Ureter (tissue), 1 donor: ENCODE measurements at regions not wholly inside any gene's neighbourhood (a gene's known extent, or its start where the extent isn't known, plus 50 kb on each side); places are given as distances from the start of the nearest gene placed in this dataset.

Experiments
- DNase-seq: peaks from one replicate; pipeline ENCODE4 v3.0.0-alpha.2; 2020; ENCODE audit warnings: low spot score
- donor health status: DM: yes; HTN: yes; CAD: no.

GRCh38 chr3:71998995-71999673, 214.2 kb upstream of the PROK2 start:
- no peak for DNase-seq

GRCh38 chr3:71997066-71997653, 212.2 kb upstream of the PROK2 start:
- no peak for DNase-seq

GRCh38 chr3:71994906-71995305, 210.0 kb upstream of the PROK2 start:
- no peak for DNase-seq

GRCh38 chr3:71994203-71994602, 209.3 kb upstream of the PROK2 start:
- no peak for DNase-seq

GRCh38 chr3:71991681-71992080, 206.7 kb upstream of the PROK2 start:
- DNase-seq: no peak

- no peak for DNase-seq
These were observed 206.1 kb upstream of the PROK2 start for GRCh38 chr3:71991046-71991445.

GRCh38 chr3:71990545-71990944, 205.6 kb upstream of the PROK2 start:
- no peak for DNase-seq

- no peak for DNase-seq
These were observed 204.2 kb upstream of the PROK2 start for GRCh38 chr3:71989165-71989564.

- DNase-seq: no peak
These were observed 202.9 kb upstream of the PROK2 start for GRCh38 chr3:71987828-71988227.

GRCh38 chr3:71987089-71987735, 202.3 kb upstream of the PROK2 start:
- DNase-seq: no peak

- DNase-seq: no peak
These were observed 201.7 kb upstream of the PROK2 start for GRCh38 chr3:71986606-71987005.

GRCh38 chr3:71984843-71985613, 200.1 kb upstream of the PROK2 start:
- DNase-seq: no peak

GRCh38 chr3:71983694-71984093, 198.7 kb upstream of the PROK2 start:
- DNase-seq: no peak

GRCh38 chr3:71982506-71983258, 197.7 kb upstream of the PROK2 start:
- DNase-seq: peak; percentile 79

GRCh38 chr3:71979175-71979574, 194.2 kb upstream of the PROK2 start:
- no peak for DNase-seq

- DNase-seq: no peak
These were observed 193.3 kb upstream of the PROK2 start for GRCh38 chr3:71978150-71978721.

GRCh38 chr3:71977525-71977924, 192.6 kb upstream of the PROK2 start:
- DNase-seq: no peak

GRCh38 chr3:71975573-71975972, 190.6 kb upstream of the PROK2 start:
- no peak for DNase-seq

- no peak for DNase-seq
These were observed 189.8 kb upstream of the PROK2 start for GRCh38 chr3:71974786-71975185.

- DNase-seq: no peak
These were observed 188.5 kb upstream of the PROK2 start for GRCh38 chr3:71973274-71974030.

- DNase-seq: no peak
These were observed 187.1 kb upstream of the PROK2 start for GRCh38 chr3:71972031-71972430.
